ENCODE measurements at regions not wholly inside any gene's neighbourhood (a gene's known extent, or its start where the extent isn't known, plus 50 kb on each side); places are given as distances from the start of the nearest gene placed in this dataset.
A peak's percentile ranks its signal among the peaks of the same experiment; 100 is the strongest.
"Not testable (repeated sequence)": the region's sequence is repeated elsewhere in the genome, so short reads cannot be mapped to it uniquely, and the experiment has no call there.

DNA sequence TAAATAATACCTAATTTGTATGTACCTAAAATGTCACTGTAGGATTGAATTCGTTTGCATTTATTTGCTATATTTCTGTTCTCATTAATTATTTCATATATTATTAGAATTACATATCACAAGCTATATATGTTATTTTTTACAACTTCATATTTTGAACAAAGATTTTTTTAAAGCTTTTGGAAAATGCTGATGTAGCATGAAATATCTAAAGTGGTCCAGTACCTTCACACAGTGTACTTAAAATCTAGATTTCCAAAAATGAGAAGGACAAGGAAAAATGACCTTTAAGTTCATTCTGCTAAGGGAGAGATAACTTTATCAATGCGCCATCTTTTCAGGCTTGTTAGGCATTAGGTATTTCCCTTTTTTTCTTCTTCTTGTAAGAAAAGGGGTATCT, 71.8 kb downstream of the LARP7 start:
- in situ Hi-C loops (cut with HindIII; ENCODE audit: low sequenced_read_pairs) = no loop called here
- DNase-seq (ENCODE audit: low spot score) = no peak

DNA sequence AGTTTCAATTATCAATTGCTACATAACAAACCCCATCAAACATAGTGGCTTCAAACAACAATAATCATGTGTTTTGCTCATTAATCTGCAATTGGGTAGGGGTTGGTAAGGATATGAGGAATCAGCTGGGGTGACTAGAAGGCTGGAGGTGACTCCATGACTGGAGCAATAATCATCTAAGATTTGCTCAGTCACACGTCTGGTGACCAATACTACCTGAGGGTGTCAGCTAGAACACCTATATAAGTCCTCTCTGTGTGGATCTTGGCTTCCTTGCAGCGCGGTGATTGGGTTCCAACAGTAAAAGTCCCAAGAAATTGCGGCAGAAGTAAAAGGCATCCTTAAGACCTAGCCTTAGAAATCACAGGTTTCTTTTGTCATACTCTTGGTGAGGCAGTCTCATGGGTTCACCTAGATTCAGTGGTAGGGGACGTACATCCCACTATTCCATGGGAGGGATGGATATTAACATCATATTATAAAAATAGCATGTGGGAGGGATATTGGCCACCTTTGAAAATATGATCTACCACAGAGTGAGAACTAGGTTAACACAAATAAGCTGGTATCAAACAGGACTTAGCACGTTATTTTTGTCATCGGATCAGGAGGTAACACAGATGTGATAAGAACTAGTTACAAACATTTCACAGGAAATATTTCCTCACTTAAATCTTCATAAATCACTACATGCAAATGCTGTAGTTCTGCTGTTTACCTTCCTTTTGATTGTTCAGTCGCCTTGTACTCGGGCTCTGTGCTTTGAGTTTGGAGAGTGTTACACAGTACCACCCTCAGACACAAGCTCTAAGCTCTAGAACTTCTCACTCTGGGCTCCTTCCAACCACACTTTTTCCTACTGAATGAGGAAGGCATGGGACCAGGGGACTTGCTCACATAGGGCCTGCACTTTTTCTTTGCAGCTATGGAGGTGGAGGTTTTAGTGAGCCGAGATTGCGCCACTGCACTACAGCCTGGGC, 78.3 kb downstream of the LARP7 start:
- in situ Hi-C loops (cut with HindIII; ENCODE audit: low sequenced_read_pairs) = no loop called here
- no peak for DNase-seq (ENCODE audit: low spot score)

DNA sequence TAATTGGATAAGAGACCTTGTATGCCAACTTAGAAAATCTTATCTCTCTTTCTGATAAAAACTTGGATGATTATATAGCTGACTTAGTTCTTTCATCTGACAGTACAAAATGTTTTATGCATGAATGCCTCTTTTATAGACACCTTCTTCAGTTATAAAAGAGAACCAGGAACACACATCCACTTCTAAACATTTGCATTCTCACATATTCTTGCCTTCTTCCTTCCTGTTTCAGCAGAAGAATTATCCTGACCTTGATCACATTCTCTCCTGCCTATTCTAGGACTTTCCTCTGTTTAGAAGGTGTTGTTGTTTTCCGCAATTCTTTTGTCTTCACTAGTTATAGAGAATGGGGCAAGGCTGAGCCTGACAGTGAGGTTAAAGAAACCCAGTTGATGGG, 80.9 kb downstream of the LARP7 start:
- DNase-seq (ENCODE audit: low spot score) = no peak
- in situ Hi-C loops (cut with HindIII; ENCODE audit: low sequenced_read_pairs) = no loop called here

DNA sequence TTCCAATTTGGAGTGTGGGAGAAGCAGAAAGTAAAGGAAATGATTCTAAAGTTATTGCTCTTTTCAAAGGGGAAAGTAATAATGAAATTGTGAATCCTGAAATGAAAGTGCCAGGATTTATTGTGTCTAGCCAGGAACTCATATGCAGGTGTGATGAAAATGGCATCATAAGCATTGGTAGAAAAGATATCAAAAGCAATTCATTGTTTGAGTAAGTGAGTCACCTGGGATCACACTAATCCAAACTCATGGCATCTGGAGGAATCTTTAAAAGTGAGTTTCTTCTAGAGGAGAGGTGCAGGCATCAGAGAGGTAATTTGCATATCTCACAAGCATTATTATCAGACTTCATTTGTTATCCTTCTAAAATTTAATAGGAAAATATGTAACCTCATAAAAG, 84.7 kb downstream of the LARP7 start:
- no peak for DNase-seq (ENCODE audit: low spot score)
- in situ Hi-C loops (cut with HindIII; ENCODE audit: low sequenced_read_pairs) = no loop called here

DNA sequence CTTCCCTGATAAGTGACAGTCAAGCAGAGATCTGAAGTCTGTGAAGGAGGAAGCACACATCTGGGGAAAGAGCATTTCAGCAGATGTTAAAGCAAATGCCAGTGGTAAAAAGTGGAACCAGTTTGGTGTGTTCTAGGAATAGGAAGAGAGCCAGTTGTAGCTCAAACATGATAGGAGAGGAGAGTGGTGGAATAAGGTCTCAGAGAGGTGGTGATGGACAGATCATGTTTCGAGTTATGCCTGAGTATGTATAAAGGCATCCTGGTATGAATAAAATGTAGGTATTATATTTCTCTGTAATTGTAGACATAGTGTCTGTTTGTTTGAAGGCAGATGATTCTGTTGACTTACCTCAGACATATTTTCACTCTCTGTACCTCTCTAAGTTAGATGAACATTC, 89.1 kb downstream of the LARP7 start:
- in situ Hi-C loops (cut with HindIII; ENCODE audit: low sequenced_read_pairs) = no loop called here
- no peak for DNase-seq (ENCODE audit: low spot score)

DNA sequence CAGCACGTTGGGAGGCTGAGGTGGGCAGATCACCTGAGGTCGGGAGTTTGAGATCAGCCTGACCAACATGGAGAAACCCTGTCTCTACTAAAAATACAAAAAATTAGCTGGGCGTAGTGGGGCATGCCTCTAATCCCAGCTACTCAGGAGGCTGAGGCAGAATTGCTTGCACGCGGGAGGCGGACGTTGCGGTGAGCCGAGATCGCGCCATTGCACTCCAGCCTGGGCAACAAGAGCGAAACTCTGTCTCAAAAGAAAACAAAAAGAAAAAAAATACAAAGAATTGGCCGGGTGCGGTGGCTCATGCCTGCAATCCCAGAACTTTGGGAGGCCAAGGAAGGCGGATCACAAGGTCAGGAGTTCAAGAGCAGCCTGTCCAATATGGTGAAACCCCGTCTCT, 90.8 kb downstream of the LARP7 start:
- in situ Hi-C loops (cut with HindIII; ENCODE audit: low sequenced_read_pairs); DNase-seq (ENCODE audit: low spot score): not testable (repeated sequence)

DNA sequence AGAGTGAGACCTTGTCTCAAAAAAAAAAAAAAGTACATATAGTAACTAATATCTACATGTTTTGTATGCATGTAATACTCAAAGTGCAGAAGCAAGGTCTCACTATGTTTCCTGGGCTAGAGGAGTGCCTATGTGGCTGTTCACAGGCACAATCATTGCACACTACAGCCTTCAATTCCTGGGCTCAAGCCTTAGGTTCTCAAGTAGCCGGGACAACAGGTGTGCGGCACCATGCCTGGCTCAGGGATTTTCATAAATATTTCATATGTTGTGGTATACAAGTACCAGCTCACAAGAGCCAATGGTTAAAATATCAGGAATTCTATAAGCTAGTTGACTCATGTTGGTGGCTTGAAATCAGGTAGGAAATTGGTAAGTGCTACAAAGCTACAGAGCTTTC, 94.8 kb downstream of the LARP7 start:
- in situ Hi-C loops (cut with HindIII; ENCODE audit: low sequenced_read_pairs) = no loop called here
- no peak for DNase-seq (ENCODE audit: low spot score)

DNA sequence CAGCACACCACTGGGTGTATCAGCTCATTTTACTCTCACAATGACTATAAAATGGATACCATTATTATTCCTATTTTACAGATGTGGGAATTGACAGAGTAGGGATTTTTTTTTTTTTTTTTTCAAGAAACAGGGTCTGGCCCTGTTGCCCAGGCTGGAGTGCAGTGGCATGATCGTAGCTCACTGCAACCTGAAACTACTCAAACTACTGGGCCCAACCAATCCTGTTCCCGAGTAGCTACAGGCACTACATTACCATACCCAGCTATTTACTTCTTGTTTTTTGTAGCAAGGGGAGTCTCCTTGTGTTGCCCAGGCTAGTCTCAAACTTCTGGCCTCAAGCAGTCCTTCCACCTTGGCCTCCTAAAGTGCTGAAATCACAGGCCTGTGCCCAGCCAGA, 95.2 kb downstream of the LARP7 start:
- no peak for DNase-seq (ENCODE audit: low spot score)
- in situ Hi-C loops (cut with HindIII; ENCODE audit: low sequenced_read_pairs) = no loop called here

DNA sequence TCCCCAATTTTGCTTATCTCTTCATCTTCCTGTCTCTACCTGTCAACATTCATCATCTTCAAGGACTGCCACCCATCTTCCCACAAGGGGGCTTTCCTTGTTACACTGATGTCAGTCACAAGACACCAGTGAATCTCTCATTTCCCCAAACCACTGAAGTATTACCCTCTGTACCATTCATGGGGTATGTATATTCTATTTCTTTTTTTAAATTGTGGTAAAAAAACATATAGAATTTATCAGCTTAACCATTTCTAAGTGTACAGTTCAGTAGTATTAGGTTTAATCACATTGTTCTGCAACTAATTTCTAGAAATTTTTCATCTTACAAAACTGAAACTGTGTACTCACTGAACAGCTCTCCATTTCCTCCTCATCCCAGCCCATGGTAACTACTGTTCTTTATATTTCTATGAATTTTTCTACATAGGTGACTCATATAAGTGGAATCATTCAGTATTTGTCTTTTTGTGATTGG, 98.6 kb downstream of the LARP7 start:
- DNase-seq (ENCODE audit: low spot score) = no peak
- in situ Hi-C loops (cut with HindIII; ENCODE audit: low sequenced_read_pairs) = no loop called here

DNA sequence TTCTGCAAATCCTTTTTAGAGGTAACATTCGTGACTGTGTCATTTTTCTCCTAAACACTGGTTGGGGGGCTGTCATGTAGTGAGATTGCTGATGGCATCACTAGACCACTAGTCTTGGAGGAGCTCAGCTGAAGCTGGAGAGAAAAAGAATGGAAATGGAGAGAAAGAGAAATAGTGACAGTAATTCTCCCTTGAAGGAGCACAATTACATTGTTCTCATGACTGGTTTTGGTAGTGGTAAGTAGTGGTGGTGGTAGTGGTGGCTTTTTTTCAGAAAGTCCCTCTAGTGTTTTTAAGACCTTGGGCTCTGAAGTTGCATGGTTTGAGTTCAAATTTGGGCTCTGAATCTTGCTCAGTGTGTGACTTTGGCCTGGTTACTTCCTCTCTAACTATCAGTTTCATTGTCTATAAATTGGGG, 99.8 kb downstream of the LARP7 start:
- in situ Hi-C loops (cut with HindIII; ENCODE audit: low sequenced_read_pairs) = no loop called here
- DNase-seq (ENCODE audit: low spot score) = no peak

DNA sequence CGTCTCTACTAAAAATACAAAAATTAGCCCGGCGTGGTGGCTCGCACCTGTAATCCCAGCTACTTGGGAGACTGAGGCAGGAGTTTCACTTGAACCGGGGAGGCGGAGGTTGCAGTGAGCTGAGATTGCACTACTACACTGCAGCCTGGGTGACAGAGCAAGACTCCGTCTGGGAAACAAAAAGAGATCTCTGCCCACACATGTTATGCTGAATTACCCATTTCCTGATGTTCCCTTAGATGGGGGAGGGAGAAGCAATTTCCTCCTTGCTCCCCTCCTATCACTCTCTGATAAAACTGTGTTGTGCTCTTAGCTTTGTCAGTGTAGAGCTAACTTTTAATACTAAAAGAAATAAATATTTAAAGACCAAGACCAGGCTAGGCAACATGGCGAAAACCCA, 102.5 kb downstream of the LARP7 start:
- in situ Hi-C loops (cut with HindIII; ENCODE audit: low sequenced_read_pairs) = no loop called here
- no peak for DNase-seq (ENCODE audit: low spot score)

DNA sequence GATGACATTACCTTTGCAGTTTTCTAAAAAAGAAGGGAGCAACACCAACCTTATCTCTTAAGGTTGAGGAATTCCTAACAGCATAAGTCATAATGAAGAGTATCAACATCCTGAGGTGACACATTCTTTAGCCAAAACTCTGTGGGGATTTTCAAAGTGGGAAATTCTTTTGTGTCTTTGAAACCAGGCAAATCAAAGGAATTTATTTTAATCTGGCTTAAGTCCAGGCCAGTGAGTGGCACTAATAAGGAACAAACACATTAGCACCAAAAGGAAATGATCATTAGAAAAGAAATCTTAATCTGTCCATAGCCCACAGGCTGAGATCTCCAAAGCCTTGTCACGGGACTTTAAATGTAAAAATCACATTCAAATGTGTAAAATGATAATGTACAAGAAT, 110.1 kb downstream of the LARP7 start:
- DNase-seq (ENCODE audit: low spot score) = no peak
- in situ Hi-C loops (cut with HindIII; ENCODE audit: low sequenced_read_pairs) = no loop called here

DNA sequence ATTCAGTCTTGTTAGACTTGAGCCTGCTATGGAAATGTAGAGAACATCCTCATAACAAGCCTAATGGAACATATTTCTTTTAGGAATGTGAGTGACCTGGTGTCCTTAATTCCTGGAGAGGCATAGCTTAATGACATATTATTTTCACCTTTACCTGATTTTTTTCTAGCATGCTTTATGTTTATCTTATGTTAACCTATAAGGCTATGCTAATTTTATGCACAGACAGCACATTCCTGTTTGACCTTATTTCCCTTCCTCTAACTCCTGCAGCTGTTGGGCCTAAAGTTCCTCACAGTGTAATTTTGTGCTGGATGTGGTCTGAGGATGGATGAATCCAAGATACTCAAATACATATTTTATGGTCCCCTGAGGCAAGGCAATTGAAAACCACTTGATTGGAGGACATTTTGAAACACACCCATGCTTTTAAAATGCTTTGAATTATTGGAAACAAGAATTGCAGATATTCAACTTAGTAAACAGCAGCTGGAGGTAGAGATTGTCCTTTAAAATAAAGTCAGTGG, 111.5 kb downstream of the LARP7 start:
- no peak for DNase-seq (ENCODE audit: low spot score)
- in situ Hi-C loops (cut with HindIII; ENCODE audit: low sequenced_read_pairs) = no loop called here

DNA sequence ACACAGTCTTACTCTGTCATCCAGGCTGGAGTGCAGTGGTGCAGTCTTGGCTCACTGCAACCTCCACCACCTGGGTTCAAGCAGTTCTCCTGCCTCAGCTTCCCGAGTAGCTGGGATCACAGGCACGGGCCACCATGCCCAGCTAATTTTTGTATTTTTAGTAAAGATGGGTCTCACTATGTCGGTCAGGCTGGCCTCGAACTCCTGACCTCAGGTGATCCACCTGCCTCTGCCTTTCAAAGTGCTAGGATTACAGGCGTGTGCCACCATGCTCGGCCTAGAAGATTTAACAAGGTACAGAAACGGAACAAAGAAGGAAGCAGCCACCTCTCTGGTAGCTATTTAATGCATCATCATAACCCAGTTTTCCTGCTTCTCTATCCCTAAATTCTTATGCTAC, 113.8 kb downstream of the LARP7 start:
- DNase-seq (ENCODE audit: low spot score); in situ Hi-C loops (cut with HindIII; ENCODE audit: low sequenced_read_pairs): not testable (repeated sequence)

DNA sequence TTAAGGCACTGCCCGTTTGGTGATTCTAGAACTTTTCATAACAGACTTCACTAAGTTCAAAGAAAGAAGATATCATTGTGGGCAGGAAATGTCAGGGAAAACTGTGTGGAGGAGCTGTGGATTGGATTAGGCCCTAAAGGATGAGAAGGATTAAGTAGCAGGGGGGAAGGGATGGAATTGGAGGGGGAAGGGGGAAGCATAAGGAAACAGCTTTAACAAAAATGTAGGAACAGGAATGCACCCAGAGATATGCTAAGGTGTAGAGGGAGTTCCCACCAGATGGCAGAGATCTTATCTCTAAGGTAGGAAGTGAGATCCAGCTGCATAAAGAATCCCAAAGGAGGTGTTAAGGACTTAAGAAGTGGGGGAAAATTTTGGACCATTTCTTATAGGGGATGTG, 114.5 kb downstream of the LARP7 start:
- in situ Hi-C loops (cut with HindIII; ENCODE audit: low sequenced_read_pairs) = no loop called here
- no peak for DNase-seq (ENCODE audit: low spot score)

DNA sequence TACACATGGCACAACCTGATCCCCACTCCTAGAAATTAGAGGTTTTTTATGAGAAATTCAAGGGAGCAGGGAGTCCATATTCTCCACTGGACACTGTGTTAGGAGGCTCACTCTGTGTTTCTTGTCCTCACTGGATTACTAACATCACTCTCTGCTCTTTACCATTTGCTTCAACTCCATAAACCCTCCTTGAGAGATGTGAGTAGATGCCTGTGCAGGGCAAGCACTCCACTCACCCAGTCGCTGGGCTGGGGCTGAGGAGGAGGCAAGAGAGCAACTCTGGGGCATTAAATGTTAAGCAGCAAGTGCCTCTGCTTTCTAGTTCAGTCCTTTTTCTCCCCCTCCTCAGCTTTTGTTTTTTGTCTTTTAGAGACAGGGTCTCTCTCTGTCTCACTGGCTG, 115.1 kb downstream of the LARP7 start:
- in situ Hi-C loops (cut with HindIII; ENCODE audit: low sequenced_read_pairs) = no loop called here
- no peak for DNase-seq (ENCODE audit: low spot score)

DNA sequence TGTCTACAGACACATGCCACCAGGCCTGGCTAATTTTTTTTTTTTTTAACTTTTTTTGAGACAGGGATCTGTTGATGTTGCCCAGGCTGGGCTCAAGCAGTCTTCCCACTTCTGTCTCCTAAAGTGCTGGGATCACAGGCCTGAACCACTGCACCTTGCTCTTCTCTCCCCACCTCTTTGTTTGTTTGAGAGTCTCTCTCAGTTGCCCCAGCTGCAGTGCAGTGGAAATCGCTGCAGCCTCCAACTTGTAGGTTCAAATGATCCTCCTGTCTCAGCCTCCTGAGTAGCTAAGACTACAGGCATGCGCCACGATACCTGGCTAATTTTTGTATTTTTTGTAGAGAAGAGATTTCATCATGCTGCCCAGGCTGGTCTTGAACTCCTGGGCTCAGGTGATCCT, 115.6 kb downstream of the LARP7 start:
- in situ Hi-C loops (cut with HindIII; ENCODE audit: low sequenced_read_pairs) = no loop called here
- DNase-seq (ENCODE audit: low spot score) = no peak

DNA sequence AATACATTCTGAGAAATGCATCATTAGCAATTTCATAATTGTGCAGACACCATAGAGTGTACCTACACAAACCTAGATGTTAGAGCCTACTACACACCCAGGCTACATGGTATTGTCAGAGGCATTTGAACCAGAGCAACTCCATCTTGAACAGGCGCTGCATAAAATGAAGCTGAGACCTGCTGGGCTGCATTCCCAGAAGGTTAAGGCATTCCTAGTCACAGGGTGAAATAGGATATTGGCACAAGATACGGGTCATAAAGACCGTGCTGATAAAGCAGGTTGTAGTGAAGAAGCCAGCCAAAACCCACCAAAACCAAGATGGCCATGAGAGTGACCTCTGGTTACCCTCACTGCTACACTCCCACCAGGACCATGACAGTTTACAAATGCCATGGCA, 116.4 kb downstream of the LARP7 start:
- DNase-seq (ENCODE audit: low spot score) = no peak
- in situ Hi-C loops (cut with HindIII; ENCODE audit: low sequenced_read_pairs) = no loop called here

DNA sequence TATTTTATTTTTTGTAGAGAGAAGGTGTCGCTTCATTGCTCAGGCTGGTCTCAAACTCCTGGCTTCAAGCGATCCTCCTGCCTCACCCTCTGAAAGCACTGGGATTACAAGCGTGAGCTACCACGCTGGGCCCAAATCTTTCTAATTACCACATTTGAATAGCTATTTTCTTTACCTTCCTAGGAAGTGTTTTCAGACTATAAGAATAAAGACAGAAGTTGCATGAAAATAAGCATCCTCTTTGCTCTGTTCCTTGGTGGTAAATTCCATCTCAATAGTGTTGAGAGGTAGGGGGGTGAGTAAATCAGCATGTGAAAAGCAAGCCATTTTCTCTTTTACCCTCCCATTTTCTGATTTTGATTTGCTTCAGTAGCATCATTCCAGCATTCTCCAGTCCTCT, 122.4 kb downstream of the LARP7 start:
- in situ Hi-C loops (cut with HindIII; ENCODE audit: low sequenced_read_pairs) = no loop called here
- DNase-seq (ENCODE audit: low spot score) = no peak

DNA sequence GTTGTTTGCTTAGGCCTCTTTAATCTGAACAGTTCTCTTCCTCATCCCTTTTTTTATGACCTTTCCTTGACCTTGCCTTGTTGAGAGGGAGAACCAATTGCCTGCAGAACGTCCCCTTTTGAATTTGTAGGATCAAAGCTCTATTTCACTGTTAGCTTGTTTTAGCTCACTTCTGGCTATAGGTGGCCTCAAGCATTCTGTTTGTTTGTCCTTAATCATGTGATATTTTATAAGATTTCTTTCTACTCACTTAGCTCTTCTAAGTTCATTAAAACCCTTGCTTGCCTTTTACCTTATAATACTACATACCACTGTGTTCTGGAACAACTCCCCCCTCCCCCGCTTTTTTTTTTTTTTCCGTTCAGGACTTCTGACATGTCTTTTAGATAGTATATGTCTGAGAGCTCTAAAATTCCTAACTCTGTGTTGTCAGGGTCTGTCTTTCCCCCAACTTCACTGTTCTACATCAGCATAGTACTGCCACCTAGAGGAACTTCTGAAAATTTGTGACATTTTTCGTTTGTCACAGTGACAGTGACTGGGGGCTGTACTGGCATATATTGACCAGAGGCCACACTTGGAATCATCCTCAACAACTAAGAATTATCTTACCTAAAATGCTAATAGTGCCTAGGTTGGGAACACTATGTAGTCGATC, 128.5 kb downstream of the LARP7 start:
- in situ Hi-C loops (cut with HindIII; ENCODE audit: low sequenced_read_pairs) = no loop called here
- peak; percentile 37 for DNase-seq (ENCODE audit: low spot score)

Data from G401 (cell line).